GM21447 (cell line): ENCODE measurements at regions not wholly inside any gene's neighbourhood (a gene's known extent, or its start where the extent isn't known, plus 50 kb on each side); places are given as distances from the start of the nearest gene placed in this dataset.
"Not testable (repeated sequence)": the region's sequence is repeated elsewhere in the genome, so short reads cannot be mapped to it uniquely, and the experiment has no call there.

Source experiments
- ATAC-seq: cut with Tn5 transposase; IDR thresholded peaks from one replicate; pipeline ENCODE4 v1.9.1; 2021; ENCODE audit not compliant: unreplicated experiment

GRCh38 chr6:90915224-90915915, 328.5 kb upstream of the MAP3K7 start:
- ATAC-seq, result no peak

- no peak for ATAC-seq
Measured at GRCh38 chr6:90914312-90914711, 327.4 kb upstream of the MAP3K7 start.

GRCh38 chr6:90913266-90913960, 326.5 kb upstream of the MAP3K7 start:
- no peak for ATAC-seq

- ATAC-seq, result no peak
Measured at GRCh38 chr6:90911642-90912041, 324.8 kb upstream of the MAP3K7 start.

- ATAC-seq, result no peak
Measured at GRCh38 chr6:90910893-90911292, 324.0 kb upstream of the MAP3K7 start.

- no peak for ATAC-seq
Measured at GRCh38 chr6:90907931-90908655, 321.2 kb upstream of the MAP3K7 start.

- no peak for ATAC-seq
Measured at GRCh38 chr6:90905351-90905750, 318.5 kb upstream of the MAP3K7 start.

GRCh38 chr6:90900034-90900433, 313.2 kb upstream of the MAP3K7 start:
- ATAC-seq, result no peak

- ATAC-seq, result no peak
Measured at GRCh38 chr6:90898763-90899162, 311.9 kb upstream of the MAP3K7 start.

GRCh38 chr6:90896075-90896547, 309.2 kb upstream of the MAP3K7 start:
- no peak for ATAC-seq

GRCh38 chr6:90895299-90896074, 308.6 kb upstream of the MAP3K7 start:
- no peak for ATAC-seq

GRCh38 chr6:90894285-90895130, 307.6 kb upstream of the MAP3K7 start:
- ATAC-seq, result no peak

- ATAC-seq, result no peak
Measured at GRCh38 chr6:90893400-90893799, 306.5 kb upstream of the MAP3K7 start.

- ATAC-seq, result no peak
Measured at GRCh38 chr6:90892271-90892670, 305.4 kb upstream of the MAP3K7 start.

GRCh38 chr6:90891355-90891754, 304.5 kb upstream of the MAP3K7 start:
- ATAC-seq, result no peak

- no peak for ATAC-seq
Measured at GRCh38 chr6:90890683-90891330, 303.9 kb upstream of the MAP3K7 start.

- ATAC-seq, result no peak
Measured at GRCh38 chr6:90887764-90888163, 300.9 kb upstream of the MAP3K7 start.

GRCh38 chr6:90885611-90886056, 298.8 kb upstream of the MAP3K7 start:
- no peak for ATAC-seq

GRCh38 chr6:90885137-90885536, 298.3 kb upstream of the MAP3K7 start:
- ATAC-seq, result not testable (repeated sequence)

GRCh38 chr6:90877616-90878015, 290.7 kb upstream of the MAP3K7 start:
- ATAC-seq, result no peak
